ENCODE measurements at regions not wholly inside any gene's neighbourhood (a gene's known extent, or its start where the extent isn't known, plus 50 kb on each side); places are given as distances from the start of the nearest gene placed in this dataset.
"Not testable (repeated sequence)": the region's sequence is repeated elsewhere in the genome, so short reads cannot be mapped to it uniquely, and the experiment has no call there.

- FAIRE-seq = no peak
Observed at GRCh38 chr17:77831474-77832179, 126.9 kb upstream of the TNRC6C start.

DNA sequence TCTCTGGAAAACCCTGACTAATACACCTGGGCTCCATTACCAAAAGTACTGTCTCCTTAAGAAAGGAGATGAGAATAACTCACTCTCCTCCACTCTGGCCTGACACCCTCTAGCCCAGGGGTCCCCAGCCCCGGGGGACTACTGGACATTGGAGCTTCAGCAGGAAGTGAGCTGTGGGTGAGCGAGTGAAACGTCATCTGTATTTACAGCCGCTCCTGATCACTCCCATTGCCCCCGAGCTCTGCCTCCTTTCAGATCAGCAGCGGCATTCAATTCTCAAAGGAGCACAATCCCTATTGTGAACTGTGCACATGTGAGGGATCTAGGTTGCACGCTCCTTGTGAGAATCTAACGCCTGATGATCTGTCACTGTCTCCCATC is 126.3 kb upstream of the TNRC6C start:
- FAIRE-seq = no peak

- no peak for FAIRE-seq
Observed at GRCh38 chr17:77833769-77834168, 124.7 kb upstream of the TNRC6C start.

- no peak for FAIRE-seq
Observed at GRCh38 chr17:77834170-77835115, 124.1 kb upstream of the TNRC6C start.

GRCh38 chr17:77836557-77837041 is 121.9 kb upstream of the TNRC6C start:
- no peak for FAIRE-seq

DNA sequence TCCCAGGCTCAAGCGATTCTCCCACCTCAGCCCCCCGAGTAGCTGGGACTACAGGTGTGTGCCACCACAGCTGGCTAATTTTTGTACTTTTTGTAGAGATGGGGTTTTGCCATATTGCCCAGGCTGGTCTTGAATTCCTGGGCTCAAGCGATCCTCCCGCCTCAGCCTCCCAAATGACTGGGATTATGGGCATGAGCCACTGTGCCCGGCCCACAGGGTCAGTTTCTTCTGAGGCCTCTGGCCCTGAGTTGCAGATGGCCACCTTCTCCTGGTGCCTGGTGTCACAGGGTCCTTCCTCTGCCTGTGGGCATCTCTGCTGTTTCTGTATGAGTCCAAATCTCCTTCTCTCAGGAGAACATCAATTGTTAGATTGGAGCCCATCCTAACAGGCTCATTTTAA is 121.4 kb upstream of the TNRC6C start:
- FAIRE-seq = not testable (repeated sequence)

DNA sequence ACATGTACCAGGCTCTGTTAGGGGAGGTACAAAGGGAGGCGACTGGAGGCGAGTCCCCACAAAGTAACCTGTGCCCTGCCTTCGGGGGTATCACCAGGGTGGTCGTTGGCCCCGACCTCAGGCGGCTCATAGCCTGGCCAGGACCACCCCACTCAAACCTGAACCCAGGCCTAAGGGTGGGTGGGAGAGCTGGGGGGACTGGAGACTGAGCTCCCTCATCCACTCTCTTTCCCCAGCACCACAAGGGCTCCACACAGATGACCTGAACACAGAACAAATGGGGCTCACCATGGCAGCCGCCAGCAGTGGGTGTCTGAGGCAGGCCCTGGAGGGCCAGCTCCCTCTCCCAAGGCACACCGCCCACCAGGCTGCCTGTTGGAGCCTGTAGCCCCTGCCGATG is 120.6 kb upstream of the TNRC6C start:
- no peak for FAIRE-seq

GRCh38 chr17:77838748-77839697 is 119.5 kb upstream of the TNRC6C start:
- no peak for FAIRE-seq

- no peak for FAIRE-seq
Observed at GRCh38 chr17:77839698-77840512, 118.6 kb upstream of the TNRC6C start.

DNA sequence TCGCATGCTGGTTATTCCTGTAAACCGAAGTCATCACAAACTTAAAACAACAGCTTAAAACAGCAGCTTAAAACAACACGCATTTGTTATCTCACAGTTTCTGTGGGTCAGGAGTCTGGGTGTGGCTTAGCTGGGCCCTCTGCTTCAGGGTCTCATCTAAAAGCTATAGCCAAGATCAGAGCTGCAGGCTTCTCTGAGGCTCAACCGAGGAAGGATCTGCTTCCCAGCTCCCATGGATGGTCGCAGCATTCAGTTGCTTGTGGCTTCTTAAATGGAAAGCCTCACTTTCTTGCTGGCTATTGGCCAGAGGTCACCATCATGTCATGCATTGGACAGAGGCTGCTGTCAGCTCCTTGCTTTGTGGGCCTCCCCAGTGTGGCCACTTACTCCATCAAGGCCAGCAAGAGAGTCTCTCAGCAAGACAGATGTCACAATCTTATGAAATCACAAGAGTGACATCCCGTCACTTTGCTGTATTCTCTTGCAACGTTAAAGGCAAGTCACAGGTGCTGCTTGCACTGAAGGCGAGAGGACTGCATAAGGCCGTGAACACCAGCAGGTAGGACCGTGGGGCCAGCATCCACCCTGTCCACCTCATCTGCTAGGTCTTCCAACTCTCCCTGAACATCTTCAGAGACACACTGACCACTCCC is 117.9 kb upstream of the TNRC6C start:
- FAIRE-seq = no peak

GRCh38 chr17:77841742-77842527 is 116.6 kb upstream of the TNRC6C start:
- no peak for FAIRE-seq

GRCh38 chr17:77842528-77843147 is 115.9 kb upstream of the TNRC6C start:
- FAIRE-seq = no peak

GRCh38 chr17:77843255-77843895 is 115.1 kb upstream of the TNRC6C start:
- not testable (repeated sequence) for FAIRE-seq

GRCh38 chr17:77843896-77844295 is 114.6 kb upstream of the TNRC6C start:
- FAIRE-seq = no peak

- FAIRE-seq = no peak
Observed at GRCh38 chr17:77844681-77845080, 113.8 kb upstream of the TNRC6C start.

DNA sequence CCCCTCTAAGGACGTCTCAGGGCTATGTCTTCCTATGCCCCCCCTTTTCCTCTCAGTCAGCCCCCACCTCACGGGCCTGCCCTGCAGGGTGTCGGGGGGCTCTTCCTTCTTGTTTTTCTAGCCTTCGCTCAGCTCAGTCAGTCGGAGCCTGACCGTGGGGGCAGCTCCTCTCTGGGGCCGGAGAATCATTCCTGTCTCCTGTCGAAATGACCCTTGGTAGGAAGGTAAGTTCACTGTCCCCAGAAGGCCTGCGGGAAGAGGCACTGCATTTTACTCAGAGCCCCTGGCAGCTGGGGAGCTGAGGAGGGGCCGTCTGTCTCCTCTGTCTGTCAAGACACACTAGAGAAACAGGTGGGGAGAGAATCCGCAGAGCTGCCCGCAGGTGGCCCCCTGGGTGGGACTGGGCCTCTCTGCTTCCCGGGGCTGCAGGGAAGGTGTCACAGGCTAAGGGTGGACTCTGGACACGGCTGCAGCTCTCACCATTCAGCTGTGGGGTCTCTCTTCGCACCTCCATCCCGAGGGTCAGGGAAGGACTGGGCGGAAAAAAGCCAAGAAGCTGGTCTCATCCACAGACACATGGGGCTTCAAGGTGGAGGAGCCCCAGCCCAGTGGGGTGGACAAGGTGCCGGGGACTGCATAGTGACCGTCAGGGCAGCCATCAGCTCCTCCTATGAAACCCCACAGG is 112.8 kb upstream of the TNRC6C start:
- FAIRE-seq = no peak

DNA sequence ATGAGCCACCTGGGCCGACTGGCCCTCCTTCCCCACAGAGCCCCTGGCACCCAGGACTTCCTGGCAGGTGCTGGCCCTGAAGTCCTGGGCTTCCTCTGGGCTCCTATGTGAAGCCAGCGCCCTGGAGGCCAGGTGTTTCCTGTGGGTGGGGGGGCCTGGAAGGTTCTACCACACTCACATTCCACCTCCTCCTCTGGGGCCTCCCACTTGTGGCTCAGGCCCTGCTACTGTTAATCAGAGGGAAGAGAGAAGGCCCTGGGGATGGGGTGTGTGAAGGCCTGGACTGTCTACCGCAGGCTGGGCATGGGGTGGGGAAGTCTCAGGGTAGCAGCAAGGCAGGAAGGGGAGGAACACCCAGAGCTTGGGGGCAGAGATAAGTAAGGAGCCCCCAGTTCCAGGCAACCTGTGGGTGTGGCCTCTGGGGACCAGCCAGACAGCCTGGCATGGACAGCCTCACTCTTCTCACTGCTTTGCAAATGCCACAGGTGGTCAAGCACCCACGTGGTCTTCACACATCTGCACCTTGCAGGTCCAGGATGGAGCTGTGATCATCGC is 111.9 kb upstream of the TNRC6C start:
- FAIRE-seq = no peak

All from endometrium (tissue), 2 donors.